SHP77 treated with DMSO at 0.1 percent for 48 hours (cell line): ENCODE measurements at regions not wholly inside any gene's neighbourhood (a gene's known extent, or its start where the extent isn't known, plus 50 kb on each side); places are given as distances from the start of the nearest gene placed in this dataset.

Source experiments
- DNase-seq: peaks from one replicate; lab custom pipeline; 2025; lab: John Stamatoyannopoulos, UW

- DNase-seq = no peak
These were observed 95.7 kb upstream of the DOCK10 start for GRCh38 chr2:225137971-225138370.

DNA sequence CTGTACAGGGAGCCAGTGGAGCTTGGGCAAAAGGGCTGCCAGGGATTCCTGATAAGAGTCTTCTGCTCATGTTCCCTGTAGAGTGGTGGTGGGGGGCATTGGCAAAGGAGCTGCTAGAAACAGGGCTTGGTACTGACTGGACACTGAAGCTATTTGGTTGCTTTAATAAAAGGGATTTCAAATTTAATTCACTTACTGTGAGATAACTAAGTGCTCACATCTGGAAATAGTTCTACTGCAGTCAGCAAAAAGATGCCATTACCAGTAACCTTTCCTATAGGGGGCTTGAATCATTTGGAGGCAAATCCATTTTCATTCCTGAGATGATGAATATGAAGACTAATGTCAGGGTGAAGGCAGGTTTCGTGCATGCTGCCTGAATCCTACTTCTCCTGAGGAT, 94.3 kb upstream of the DOCK10 start:
- DNase-seq = no peak

DNA sequence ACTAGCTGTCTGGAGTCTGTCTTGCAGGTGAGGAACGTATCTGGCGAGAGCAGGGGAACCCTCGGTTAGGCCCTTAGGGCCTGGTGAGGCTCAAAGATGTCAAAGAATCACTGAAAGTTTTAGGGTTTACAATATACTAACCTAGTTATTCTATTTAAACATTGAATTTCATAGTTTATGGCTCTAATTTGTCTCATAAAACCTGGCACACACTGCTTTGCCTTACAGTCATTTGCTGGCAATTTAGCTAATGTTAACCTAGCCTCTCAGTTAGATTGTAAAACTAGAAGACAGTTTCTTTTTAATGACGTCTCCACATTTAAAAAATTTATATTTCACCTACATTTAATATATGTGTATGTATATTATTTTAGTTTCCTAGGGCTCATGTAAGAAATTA, 89.6 kb upstream of the DOCK10 start:
- DNase-seq = no peak

GRCh38 chr2:225130093-225130492, 87.8 kb upstream of the DOCK10 start:
- no peak for DNase-seq

DNA sequence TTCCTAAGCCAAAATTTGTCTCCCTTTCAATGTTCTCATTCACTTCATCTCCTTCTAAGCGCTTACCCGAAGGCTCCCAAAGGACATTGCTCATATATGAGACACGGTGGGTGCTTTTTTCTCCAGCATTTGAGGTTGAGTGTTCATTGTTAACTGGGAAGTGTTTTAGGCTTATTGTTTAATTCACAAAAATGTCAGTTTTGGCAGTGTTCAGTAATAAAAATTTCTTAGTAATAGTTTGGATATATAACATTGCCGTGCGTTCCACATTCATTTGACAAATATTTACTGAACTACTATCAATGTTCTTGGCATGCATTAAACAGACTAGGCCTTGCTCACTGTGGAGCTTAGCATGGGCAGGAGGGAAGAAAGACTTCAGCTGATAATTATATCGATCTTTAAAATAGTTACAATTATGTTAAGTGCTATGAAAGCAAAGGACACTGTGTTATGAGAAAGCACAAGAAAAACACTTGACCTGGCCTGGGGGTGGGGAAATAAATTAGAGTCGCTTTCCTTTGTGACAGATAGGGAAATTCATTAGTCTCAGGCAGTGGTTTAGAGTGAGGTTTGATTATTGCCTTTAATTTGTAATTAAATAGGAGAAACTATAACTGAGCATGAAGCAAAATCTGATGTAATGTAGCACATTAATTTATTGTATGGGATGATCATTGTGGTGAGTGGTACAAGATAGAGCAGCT, 82.2 kb upstream of the DOCK10 start:
- DNase-seq = no peak

DNA sequence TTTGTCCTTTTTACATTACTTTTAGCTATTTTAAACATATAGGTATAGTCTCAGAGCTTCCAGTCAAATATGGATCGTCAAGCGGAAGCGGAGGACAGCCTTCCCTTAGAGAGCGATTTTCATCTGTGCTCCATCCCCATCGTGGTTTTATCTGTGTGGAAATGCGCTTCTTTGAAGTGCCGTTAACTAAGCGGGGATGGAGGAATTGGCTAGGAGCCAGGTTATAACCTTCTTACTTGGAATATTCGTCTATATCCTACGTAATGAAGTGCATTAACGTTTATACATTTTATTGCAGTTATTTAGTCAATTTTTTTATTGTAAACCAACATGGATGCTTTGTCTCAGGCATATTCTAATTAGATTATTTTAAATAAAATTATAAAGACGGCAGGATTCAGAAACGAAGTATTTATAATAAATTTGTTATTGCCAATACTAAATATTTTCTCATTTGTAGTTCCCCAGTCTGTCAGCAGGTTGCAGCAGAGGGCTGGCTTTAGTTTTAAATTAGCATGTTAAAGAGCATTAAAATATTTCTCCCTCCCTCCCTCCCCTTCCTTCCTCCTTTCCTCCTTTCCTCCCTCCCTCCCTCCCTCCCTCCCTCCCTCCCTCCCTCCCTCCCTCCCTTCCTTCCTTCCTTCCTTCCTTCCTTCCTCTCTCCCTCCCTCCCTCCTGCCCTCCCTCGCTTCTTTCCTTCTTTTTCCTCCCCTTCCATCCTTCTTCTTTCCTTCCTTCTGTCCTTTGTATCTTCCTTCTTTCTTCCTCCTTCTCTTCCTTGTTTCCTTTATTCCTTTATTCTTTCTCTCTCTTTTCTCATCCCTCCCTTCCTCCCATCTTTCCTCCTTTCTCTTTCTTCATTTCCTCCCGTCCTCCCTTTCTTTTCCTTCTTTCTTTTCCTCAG, 80.6 kb upstream of the DOCK10 start:
- DNase-seq = peak; percentile 45

DNA sequence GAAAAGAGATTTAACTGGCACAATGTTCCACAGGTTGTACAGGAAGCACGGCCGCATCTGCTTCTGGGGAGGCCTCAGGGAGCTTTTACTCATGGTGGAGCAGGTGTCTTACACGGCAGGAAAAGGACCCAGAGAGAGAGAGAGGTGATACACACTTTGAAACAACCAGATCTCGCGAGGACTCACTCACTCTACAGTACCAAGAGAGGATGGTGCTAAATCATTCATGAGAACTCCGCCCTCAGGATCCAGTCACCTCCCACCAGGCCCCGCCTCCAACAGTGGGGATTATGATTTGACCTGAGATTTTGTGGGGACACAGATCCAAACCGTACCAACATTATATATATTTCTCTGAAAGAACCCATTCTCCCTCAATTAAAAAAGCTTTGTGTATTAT, 79.7 kb upstream of the DOCK10 start:
- DNase-seq = peak; percentile 23

GRCh38 chr2:225120186-225120585, 77.9 kb upstream of the DOCK10 start:
- DNase-seq = no peak

DNA sequence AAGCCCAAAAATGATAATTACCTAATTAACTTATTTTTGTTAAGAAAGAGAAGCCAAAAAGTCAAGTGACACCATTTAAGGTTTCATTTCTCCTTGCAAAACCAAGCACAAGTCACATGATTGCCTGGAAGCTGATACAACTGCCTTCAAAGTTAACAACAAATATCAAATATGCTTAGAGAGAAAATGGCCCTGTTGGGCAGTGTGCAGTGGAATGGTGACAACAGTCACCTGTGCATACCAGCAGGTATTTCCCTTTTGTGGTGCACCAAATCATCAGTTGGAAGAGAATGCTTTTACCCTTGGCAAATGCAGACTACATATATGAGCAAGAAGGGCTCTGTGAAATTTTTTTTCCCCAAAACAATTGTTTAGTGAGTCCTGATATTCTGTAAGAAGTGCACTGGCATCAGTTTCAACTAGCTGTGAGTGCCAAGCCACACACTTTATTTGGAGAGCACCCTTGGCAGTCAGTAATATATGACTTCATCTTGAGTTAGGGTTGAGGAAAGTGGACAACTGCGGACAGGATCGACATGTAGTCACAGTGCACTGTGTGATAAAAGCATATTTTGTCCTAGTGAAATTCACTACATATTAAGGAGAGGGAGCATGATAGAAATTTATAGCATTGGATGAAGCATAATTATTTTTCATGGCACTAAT, 74.9 kb upstream of the DOCK10 start:
- DNase-seq = no peak

DNA sequence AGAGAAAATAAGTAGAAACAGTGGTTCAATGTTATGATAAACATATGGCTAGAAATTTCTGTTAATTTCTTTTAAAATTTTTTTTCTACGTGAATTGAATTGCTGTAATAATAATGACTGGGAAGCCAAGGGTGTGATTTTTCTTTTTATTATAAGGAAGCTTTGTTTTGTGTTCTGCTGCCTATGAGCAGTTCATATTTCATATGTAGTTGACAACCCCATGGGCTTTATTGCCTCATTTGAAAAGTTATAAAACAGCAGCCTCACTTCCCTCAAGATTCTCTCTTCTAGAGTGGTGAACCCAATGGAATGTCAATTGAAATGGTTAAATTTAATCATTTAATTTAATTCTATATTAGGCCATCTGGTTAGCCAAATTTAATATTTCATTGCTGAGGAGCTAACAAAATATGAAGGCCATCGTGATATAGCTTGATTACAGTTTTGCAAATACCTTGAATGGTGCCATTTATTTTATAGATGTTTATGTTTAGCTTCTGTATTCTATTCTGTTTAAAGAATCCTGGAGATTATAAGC, 72.6 kb upstream of the DOCK10 start:
- DNase-seq = no peak

- DNase-seq = no peak
These were observed 71.2 kb upstream of the DOCK10 start for GRCh38 chr2:225113371-225114015.

DNA sequence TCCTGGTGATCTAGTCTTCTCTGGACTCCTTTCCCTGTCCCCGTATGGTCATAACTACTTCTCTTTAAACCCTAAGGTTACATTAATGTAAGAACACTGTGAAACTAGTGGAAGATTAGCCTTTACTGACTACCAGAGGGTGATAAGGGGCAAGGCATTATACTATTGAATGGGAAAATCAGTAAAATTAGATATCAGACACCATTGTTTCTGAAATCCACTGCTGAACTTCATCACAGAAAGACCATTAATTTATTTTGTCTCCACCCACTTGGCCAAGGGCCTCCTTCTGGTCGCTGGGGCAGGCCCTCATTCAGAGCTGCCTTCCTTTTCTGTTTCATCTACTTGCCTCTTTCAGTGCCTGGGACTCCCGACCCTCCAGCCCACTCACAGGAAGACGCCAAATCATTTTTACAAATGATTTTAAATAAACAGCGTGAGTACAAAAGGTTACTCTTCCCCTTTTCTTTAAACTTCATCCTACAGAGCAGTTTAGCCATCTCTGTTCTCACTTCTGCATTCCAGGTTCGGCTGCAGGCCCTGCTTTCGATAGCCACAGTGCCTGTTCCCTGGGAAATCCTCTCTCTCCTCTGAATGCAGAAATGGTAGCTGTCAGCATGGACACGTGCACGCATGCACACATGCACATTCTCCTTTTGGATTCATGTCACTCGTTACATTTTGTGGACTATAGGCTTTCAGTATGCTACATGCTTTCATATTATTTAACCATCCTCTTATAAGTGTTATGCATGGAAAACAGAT, 70.3 kb upstream of the DOCK10 start:
- no peak for DNase-seq

DNA sequence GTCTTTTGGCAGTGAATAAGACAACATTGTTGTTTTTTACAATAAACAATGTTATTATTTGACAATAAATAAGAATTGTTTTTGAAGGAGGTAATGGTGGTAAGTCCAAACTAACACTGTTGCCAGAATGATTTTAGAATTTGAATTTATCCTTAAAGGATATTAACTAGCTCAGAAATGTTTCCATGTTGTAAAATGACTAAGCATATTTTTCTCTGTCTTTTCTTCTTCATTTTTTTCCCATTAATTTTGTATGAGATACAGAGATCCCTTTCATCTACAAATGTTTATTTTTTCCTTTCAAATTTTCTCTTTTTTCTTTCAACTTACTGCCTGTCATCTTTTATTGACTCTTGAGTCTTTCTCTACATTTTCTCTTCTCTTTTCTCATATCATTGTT, 66.5 kb upstream of the DOCK10 start:
- no peak for DNase-seq

DNA sequence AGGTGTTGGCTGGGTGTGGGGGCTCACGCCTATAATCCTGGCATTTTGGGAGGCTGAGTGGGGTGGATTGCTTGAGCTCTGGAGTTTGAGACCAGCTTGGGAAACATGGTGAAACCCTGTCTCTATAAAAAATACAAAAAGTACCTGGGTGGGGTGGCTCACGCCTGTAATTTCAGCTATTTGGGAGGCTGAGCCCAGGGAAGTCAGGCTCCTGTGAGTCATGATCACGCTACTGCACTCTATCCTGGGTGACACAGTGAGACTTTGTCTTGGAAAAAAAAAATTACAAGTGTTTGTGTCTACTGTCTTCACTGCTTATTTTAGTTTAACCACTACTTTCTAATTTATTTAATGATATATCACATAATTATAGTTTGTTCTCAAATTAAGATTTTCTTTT, 62.7 kb upstream of the DOCK10 start:
- no peak for DNase-seq

- no peak for DNase-seq
These were observed 62.1 kb upstream of the DOCK10 start for GRCh38 chr2:225104321-225104720.

GRCh38 chr2:225103737-225104141, 61.5 kb upstream of the DOCK10 start:
- no peak for DNase-seq

DNA sequence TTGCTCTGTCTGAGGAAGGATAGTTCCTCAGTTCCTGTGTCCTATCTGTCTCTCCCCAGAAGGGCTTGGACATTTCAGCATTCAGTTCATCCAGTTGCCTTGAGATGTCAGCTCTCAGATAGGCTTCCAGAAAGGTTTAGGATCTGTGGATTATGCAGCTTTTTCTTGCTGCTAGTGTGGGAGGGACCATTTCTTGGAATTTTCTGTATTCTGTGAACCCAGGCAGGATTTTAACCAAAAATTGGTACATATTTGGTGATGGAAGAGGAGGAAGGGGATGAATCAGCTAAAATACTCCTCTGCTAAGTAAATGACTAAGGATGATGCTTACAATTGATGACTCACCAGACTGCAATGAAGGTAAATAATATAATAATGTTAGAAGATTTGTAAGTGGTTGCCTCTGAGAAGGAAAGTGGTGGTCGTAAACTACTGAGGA, 58.6 kb upstream of the DOCK10 start:
- DNase-seq = no peak

- DNase-seq = no peak
These were observed 58.0 kb upstream of the DOCK10 start for GRCh38 chr2:225100269-225100668.

DNA sequence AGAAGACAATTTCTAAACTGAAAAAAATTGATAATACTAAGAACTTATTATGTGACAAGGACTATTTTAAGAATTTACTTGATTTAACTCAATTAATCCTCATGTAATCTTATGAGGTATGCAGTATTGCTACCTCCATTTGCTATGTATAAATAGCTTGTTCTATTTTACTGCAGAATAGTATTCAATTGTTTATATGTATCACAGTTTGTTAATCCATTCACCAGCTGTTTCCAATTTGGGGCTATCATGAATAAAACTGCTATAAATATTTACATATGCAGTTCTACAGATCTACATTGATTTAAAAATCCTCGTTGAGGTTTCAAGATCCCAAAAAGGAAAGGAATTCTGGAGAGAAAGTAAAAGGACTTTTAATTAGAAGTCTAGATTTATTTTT, 54.8 kb upstream of the DOCK10 start:
- DNase-seq = no peak
